ENCODE measurements at regions not wholly inside any gene's neighbourhood (a gene's known extent, or its start where the extent isn't known, plus 50 kb on each side); places are given as distances from the start of the nearest gene placed in this dataset.

- H3K4me3 ChIP-seq (replicated peaks; ENCODE audit: low read depth, low read length) = no peak overlapping the region
- no peak for DNase-seq (ENCODE audit: extremely low read depth, low read depth)
- no peak for TF ChIP-seq CTCF (IDR thresholded peaks at IDR 0.05; ENCODE audit: low read depth, low read length, missing control alignments)
Measured at GRCh38 chr11:105377870-105378269, 232.0 kb upstream of the GRIA4 start.

GRCh38 chr11:105372206-105372605 lies 232.6 kb upstream of the CARD18 start:
- DNase-seq (ENCODE audit: extremely low read depth, low read depth) = no peak
- no peak for TF ChIP-seq CTCF (IDR thresholded peaks at IDR 0.05; ENCODE audit: low read depth, low read length, missing control alignments)
- no peak overlapping the region for H3K4me3 ChIP-seq (replicated peaks; ENCODE audit: low read depth, low read length)

- no peak overlapping the region for H3K4me3 ChIP-seq (replicated peaks; ENCODE audit: low read depth, low read length)
- no peak for DNase-seq (ENCODE audit: extremely low read depth, low read depth)
- no peak for TF ChIP-seq CTCF (IDR thresholded peaks at IDR 0.05; ENCODE audit: low read depth, low read length, missing control alignments)
Measured at GRCh38 chr11:105371311-105371710, 231.7 kb upstream of the CARD18 start.

GRCh38 chr11:105368711-105369110 lies 229.1 kb upstream of the CARD18 start:
- no peak for TF ChIP-seq CTCF (IDR thresholded peaks at IDR 0.05; ENCODE audit: low read depth, low read length, missing control alignments)
- H3K4me3 ChIP-seq (replicated peaks; ENCODE audit: low read depth, low read length) = no peak overlapping the region
- DNase-seq (ENCODE audit: extremely low read depth, low read depth) = peak; percentile 9

GRCh38 chr11:105367129-105367528 lies 227.6 kb upstream of the CARD18 start:
- DNase-seq (ENCODE audit: extremely low read depth, low read depth) = no peak
- no peak overlapping the region for H3K4me3 ChIP-seq (replicated peaks; ENCODE audit: low read depth, low read length)
- TF ChIP-seq CTCF (IDR thresholded peaks at IDR 0.05; ENCODE audit: low read depth, low read length, missing control alignments) = no peak

GRCh38 chr11:105361651-105362050 lies 222.1 kb upstream of the CARD18 start:
- no peak for DNase-seq (ENCODE audit: extremely low read depth, low read depth)
- no peak overlapping the region for H3K4me3 ChIP-seq (replicated peaks; ENCODE audit: low read depth, low read length)
- no peak for TF ChIP-seq CTCF (IDR thresholded peaks at IDR 0.05; ENCODE audit: low read depth, low read length, missing control alignments)

GRCh38 chr11:105357764-105358163 lies 218.2 kb upstream of the CARD18 start:
- no peak for DNase-seq (ENCODE audit: extremely low read depth, low read depth)
- no peak overlapping the region for H3K4me3 ChIP-seq (replicated peaks; ENCODE audit: low read depth, low read length)
- no peak for TF ChIP-seq CTCF (IDR thresholded peaks at IDR 0.05; ENCODE audit: low read depth, low read length, missing control alignments)

All from HFF-Myc (cell line).